ENCODE measurements at regions not wholly inside any gene's neighbourhood (a gene's known extent, or its start where the extent isn't known, plus 50 kb on each side); places are given as distances from the start of the nearest gene placed in this dataset.

DNA sequence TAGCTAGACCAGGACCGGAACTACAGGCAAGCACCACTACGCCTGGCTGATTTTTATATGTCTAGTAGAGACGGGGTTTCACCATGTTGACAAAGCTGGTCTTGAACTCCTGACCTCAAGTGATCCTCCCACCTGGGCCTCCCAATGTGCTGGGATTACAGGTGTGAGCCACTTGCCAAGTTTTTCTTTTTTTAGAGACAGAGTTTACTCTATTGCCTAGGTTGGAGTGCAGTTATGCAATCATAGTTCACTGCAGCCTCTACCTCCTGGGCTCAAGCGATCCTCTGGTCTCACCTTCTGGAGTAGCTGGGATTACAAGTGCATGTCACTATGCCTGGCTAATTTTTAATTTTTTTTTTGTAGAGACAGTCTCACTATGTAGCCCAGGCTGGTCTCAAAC lies 201.5 kb upstream of the TBX3 start:
- no peak overlapping the region for H3K4me3 Mint-ChIP-seq
- no peak overlapping the region for H3K4me2 ChIP-seq (replicated peaks; ENCODE audit: extremely low read depth, low read length, poor library complexity, severe bottlenecking)
- no peak for DNase-seq
- H3K4me3 ChIP-seq (replicated peaks in 1 of 3; ENCODE audit: low read depth in 2 of 3, low read length in 3 of 3), result no peak overlapping the region
- H3K9me3 ChIP-seq (replicated peaks in 1 of 2; ENCODE audit: control insufficient read depth in 1 of 2, insufficient read depth in 1 of 2, low read length in 2 of 2), result no peaks in the 10 kb centered on the region
- H3K9ac ChIP-seq (ENCODE audit: insufficient read depth, low read length, poor library complexity, severe bottlenecking), result no peak overlapping the region
- TF ChIP-seq, protein P1, sequence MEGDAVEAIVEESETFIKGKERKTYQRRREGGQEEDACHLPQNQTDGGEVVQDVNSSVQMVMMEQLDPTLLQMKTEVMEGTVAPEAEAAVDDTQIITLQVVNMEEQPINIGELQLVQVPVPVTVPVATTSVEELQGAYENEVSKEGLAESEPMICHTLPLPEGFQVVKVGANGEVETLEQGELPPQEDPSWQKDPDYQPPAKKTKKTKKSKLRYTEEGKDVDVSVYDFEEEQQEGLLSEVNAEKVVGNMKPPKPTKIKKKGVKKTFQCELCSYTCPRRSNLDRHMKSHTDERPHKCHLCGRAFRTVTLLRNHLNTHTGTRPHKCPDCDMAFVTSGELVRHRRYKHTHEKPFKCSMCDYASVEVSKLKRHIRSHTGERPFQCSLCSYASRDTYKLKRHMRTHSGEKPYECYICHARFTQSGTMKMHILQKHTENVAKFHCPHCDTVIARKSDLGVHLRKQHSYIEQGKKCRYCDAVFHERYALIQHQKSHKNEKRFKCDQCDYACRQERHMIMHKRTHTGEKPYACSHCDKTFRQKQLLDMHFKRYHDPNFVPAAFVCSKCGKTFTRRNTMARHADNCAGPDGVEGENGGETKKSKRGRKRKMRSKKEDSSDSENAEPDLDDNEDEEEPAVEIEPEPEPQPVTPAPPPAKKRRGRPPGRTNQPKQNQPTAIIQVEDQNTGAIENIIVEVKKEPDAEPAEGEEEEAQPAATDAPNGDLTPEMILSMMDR (IDR thresholded peaks at IDR 0.05), result no peak
- H3K27ac ChIP-seq (ENCODE audit: low read depth in 1 of 2, low read length in 2 of 2), result no peak overlapping the region
- no peak overlapping the region for H3K27ac Mint-ChIP-seq
- H3K9me3 Mint-ChIP-seq, result peaks cover 0 to 3% (median 2%) of the 10 kb centered on the region in 7 donors
- H3K4me1 ChIP-seq (ENCODE audit: control insufficient read depth in 1 of 2, insufficient read depth in 2 of 2, low read length in 2 of 2), result no peaks in the 10 kb centered on the region
- H4K20me1 ChIP-seq (ENCODE audit: insufficient read depth, low read length), result no peaks in the 10 kb centered on the region
- no peaks in the 10 kb centered on the region for H3K36me3 Mint-ChIP-seq
- intact Hi-C loops (cut with micrococcal nuclease), result no loop called here
- H3K36me3 ChIP-seq (replicated peaks in 1 of 2; ENCODE audit: control insufficient read depth in 1 of 2, insufficient read depth in 2 of 2, low read length in 2 of 2), result no peaks in the 10 kb centered on the region
- H3K27me3 ChIP-seq (ENCODE audit: control insufficient read depth in 2 of 2, insufficient read depth in 2 of 2, low read length in 2 of 2), result peaks cover 0 to 3% of the 10 kb centered on the region in 2 donors
- no peaks in the 10 kb centered on the region for H3K4me1 Mint-ChIP-seq
- peaks cover 0 to 5% (median 2%) of the 10 kb centered on the region in 3 donors for H3K27me3 Mint-ChIP-seq (ENCODE audit: low read depth in 3 of 3)
- 100% methylated on average over 2 of the region's 4 CpGs for WGBS (ENCODE audit: insufficient coverage)
- no peaks in the 10 kb centered on the region for H3K79me2 ChIP-seq (ENCODE audit: insufficient read depth, low read length)
- no peak overlapping the region for H2AFZ ChIP-seq (ENCODE audit: insufficient read depth, low read depth, low read length, poor library complexity, severe bottlenecking)

GRCh38 chr12:114884575-114884974 lies 200.6 kb upstream of the TBX3 start:
- no peak for DNase-seq
- Mint-ChIP-seq H3K27ac (no peak overlapping the region), H3K4me1 (no peaks in the 10 kb centered on the region), H3K9me3 (peaks cover 0 to 3% (median 2%) of the 10 kb centered on the region in 7 donors), H3K4me3 (no peak overlapping the region), H3K27me3 (ENCODE audit: low read depth in 3 of 3) (peaks cover 0 to 3% (median 0%) of the 10 kb centered on the region in 3 donors), H3K36me3 (no peaks in the 10 kb centered on the region)
- Histone ChIP-seq H3K27me3 (ENCODE audit: control insufficient read depth in 2 of 2, insufficient read depth in 2 of 2, low read length in 2 of 2) (no peaks in the 10 kb centered on the region), H3K36me3 (replicated peaks in 1 of 2; ENCODE audit: control insufficient read depth in 1 of 2, insufficient read depth in 2 of 2, low read length in 2 of 2) (no peaks in the 10 kb centered on the region), H2AFZ (ENCODE audit: insufficient read depth, low read depth, low read length, poor library complexity, severe bottlenecking) (no peak overlapping the region), H3K9me3 (replicated peaks in 1 of 2; ENCODE audit: control insufficient read depth in 1 of 2, insufficient read depth in 1 of 2, low read length in 2 of 2) (no peaks in the 10 kb centered on the region), H4K20me1 (ENCODE audit: insufficient read depth, low read length) (no peaks in the 10 kb centered on the region), H3K79me2 (ENCODE audit: insufficient read depth, low read length) (no peaks in the 10 kb centered on the region), H3K27ac (ENCODE audit: low read depth in 1 of 2, low read length in 2 of 2) (no peak overlapping the region), H3K4me3 (replicated peaks in 1 of 3; ENCODE audit: low read depth in 2 of 3, low read length in 3 of 3) (no peak overlapping the region), H3K4me2 (replicated peaks; ENCODE audit: extremely low read depth, low read length, poor library complexity, severe bottlenecking) (no peak overlapping the region), H3K4me1 (ENCODE audit: control insufficient read depth in 1 of 2, insufficient read depth in 2 of 2, low read length in 2 of 2) (no peaks in the 10 kb centered on the region), H3K9ac (ENCODE audit: insufficient read depth, low read length, poor library complexity, severe bottlenecking) (no peak overlapping the region)
- intact Hi-C loops (cut with micrococcal nuclease), result no loop called here
- TF ChIP-seq, protein P1 (IDR thresholded peaks at IDR 0.05), result no peak
- WGBS (ENCODE audit: insufficient coverage), result 89% methylated on average over 4 of the region's 6 CpGs
